GM12872 (cell line): ENCODE measurements at regions not wholly inside any gene's neighbourhood (a gene's known extent, or its start where the extent isn't known, plus 50 kb on each side); places are given as distances from the start of the nearest gene placed in this dataset.

Source experiments
- CTCF ChIP-seq: IDR thresholded peaks from 3 replicates; pipeline ENCODE4 v1.5.1; 2011; ENCODE audit warnings: low read depth, mild to moderate bottlenecking, low read length, moderate library complexity; ENCODE audit not compliant: insufficient read depth

GRCh38 chr7:71026680-71027079 lies 105.3 kb upstream of the GALNT17 start:
- TF ChIP-seq CTCF = no peak

- TF ChIP-seq CTCF = no peak
Measured at GRCh38 chr7:71034243-71034642, 97.7 kb upstream of the GALNT17 start.

- no peak for TF ChIP-seq CTCF
Measured at GRCh38 chr7:71042591-71042990, 89.4 kb upstream of the GALNT17 start.

- TF ChIP-seq CTCF = no peak
Measured at GRCh38 chr7:71050492-71050891, 81.5 kb upstream of the GALNT17 start.

- no peak for TF ChIP-seq CTCF
Measured at GRCh38 chr7:71055504-71055903, 76.4 kb upstream of the GALNT17 start.

- TF ChIP-seq CTCF = no peak
Measured at GRCh38 chr7:71077743-71078476, 54.0 kb upstream of the GALNT17 start.
